ENCODE measurements at regions not wholly inside any gene's neighbourhood (a gene's known extent, or its start where the extent isn't known, plus 50 kb on each side); places are given as distances from the start of the nearest gene placed in this dataset.
"Not testable (repeated sequence)": the region's sequence is repeated elsewhere in the genome, so short reads cannot be mapped to it uniquely, and the experiment has no call there.

DNA sequence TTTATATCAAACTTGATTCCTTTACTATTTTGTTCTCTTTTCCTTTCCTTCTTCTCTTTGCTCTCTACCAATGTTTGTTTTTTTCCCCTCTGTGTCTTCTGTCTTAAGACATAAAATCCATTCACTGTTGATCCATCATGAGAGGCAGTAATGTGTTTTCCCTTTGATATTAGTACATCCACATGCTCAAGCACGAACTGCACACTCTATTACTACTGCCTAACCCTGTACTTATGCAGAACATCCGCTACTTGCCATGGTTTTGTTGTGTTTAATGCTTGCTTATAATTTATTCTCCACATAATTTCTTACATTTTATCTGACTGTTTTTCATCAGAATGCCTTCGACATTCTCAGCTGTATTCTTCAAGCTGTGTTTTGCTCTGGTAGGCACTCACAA lies 159.0 kb upstream of the PCDH9 start:
- TF ChIP-seq EZH2 (IDR thresholded peaks at IDR 0.05; ENCODE audit: low read length, missing control alignments): no peak
- no peak for TF ChIP-seq CTCF (conservative IDR thresholded peaks at IDR 0.05 in 1 of 2, IDR thresholded peaks at IDR 0.05 in 1 of 2; ENCODE audit: low read depth in 1 of 2, low read length in 2 of 2)
- H3K27ac ChIP-seq (ENCODE audit: insufficient read depth, low read length): no peak overlapping the region
- no peaks in the 10 kb centered on the region for H3K9me3 ChIP-seq (ENCODE audit: control insufficient read depth, insufficient read depth, low read depth, low read length)
- no peak overlapping the region for H3K9ac ChIP-seq (ENCODE audit: insufficient read depth, low read length)
- no peak for DNase-seq (ENCODE audit: low read depth in 2 of 2)
- H2AFZ ChIP-seq (ENCODE audit: low read length): no peak overlapping the region
- no peaks in the 10 kb centered on the region for H3K79me2 ChIP-seq (ENCODE audit: control insufficient read depth, insufficient read depth, low read length)
- H3K27me3 ChIP-seq (ENCODE audit: control insufficient read depth, insufficient read depth, low read length): no peaks in the 10 kb centered on the region
- no peaks in the 10 kb centered on the region for H3K36me3 ChIP-seq (ENCODE audit: control insufficient read depth, insufficient read depth, low read length)
- H3K4me1 ChIP-seq (ENCODE audit: control insufficient read depth, extremely low read depth, insufficient read depth, low read length): no peaks in the 10 kb centered on the region
- H4K20me1 ChIP-seq (ENCODE audit: control insufficient read depth, extremely low read depth, insufficient read depth, low read length): no peaks in the 10 kb centered on the region
- H3K4me2 ChIP-seq (ENCODE audit: extremely low read depth, insufficient read depth, low read length): no peak overlapping the region
- no peak overlapping the region for H3K4me3 ChIP-seq (replicated peaks in 1 of 4; ENCODE audit: control extremely low read depth in 1 of 4, insufficient read depth in 1 of 4, low read depth in 3 of 4, low read length in 4 of 4)

DNA sequence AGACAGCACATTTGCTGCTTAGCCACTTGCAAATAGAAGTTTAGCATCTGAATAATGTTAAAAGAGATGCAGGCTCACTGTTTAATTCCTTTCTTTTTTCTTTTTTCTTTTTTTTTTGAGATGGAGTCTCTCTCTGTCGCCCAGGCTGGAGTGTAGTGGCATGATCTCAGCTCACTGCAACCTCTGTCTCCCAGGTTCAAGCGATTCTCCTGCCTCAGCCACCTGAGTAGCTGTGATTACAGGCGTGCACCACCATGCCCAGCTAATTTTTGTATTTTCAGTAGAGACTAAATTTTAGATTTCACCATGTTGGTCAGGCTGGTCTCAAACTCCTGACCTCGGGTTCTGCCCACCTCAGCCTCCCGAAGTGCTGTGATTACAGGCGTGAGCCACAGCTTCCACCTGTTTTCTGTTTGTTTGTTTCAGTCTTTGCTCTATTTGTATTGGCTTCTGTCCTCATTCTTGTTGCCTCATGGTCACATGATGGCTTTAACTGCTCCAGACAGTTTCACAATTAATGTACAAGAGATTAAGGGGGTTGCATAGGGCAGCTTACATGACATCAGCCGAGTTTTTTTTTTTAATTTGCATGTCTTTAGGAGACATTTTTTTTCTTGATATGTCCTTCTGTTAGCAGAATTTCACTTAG lies 153.1 kb upstream of the PCDH9 start:
- H3K79me2 ChIP-seq (ENCODE audit: control insufficient read depth, insufficient read depth, low read length); H3K9ac ChIP-seq (ENCODE audit: insufficient read depth, low read length); H3K27me3 ChIP-seq (ENCODE audit: control insufficient read depth, insufficient read depth, low read length); H3K9me3 ChIP-seq (ENCODE audit: control insufficient read depth, insufficient read depth, low read depth, low read length); H3K4me1 ChIP-seq (ENCODE audit: control insufficient read depth, extremely low read depth, insufficient read depth, low read length); H3K4me3 ChIP-seq (replicated peaks in 1 of 4; ENCODE audit: control extremely low read depth in 1 of 4, insufficient read depth in 1 of 4, low read depth in 3 of 4, low read length in 4 of 4); H3K27ac ChIP-seq (ENCODE audit: insufficient read depth, low read length); H4K20me1 ChIP-seq (ENCODE audit: control insufficient read depth, extremely low read depth, insufficient read depth, low read length); H3K4me2 ChIP-seq (ENCODE audit: extremely low read depth, insufficient read depth, low read length); H2AFZ ChIP-seq (ENCODE audit: low read length); H3K36me3 ChIP-seq (ENCODE audit: control insufficient read depth, insufficient read depth, low read length): not testable (repeated sequence)
- DNase-seq (ENCODE audit: low read depth in 2 of 2): peak; percentile 8 to 75

DNA sequence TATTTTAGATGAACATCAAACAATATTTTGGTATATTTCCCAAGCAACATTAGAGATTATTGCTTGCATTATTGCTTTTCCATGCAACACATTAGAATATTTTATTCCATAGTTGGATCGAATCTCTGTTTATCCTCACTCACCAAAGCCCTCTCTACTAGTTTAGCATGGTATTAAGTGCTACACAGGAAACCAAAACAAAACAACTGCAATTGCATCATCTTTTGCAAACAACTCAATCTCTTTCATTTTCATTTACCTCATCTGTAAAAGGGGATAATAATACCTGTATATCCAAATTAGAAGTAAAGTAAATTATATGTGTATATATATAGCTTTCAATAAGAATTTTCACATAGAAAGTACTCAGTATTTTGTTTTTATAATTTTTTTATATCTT lies 147.8 kb upstream of the PCDH9 start:
- DNase-seq (ENCODE audit: low read depth in 2 of 2): no peak
- Histone ChIP-seq H3K4me3 (replicated peaks in 1 of 4; ENCODE audit: control extremely low read depth in 1 of 4, insufficient read depth in 1 of 4, low read depth in 3 of 4, low read length in 4 of 4) (no peak overlapping the region), H3K36me3 (ENCODE audit: control insufficient read depth, insufficient read depth, low read length) (no peaks in the 10 kb centered on the region), H3K9me3 (ENCODE audit: control insufficient read depth, insufficient read depth, low read depth, low read length) (no peaks in the 10 kb centered on the region), H3K4me1 (ENCODE audit: control insufficient read depth, extremely low read depth, insufficient read depth, low read length) (no peaks in the 10 kb centered on the region), H3K27ac (ENCODE audit: insufficient read depth, low read length) (no peak overlapping the region), H4K20me1 (ENCODE audit: control insufficient read depth, extremely low read depth, insufficient read depth, low read length) (no peaks in the 10 kb centered on the region), H2AFZ (ENCODE audit: low read length) (no peak overlapping the region), H3K79me2 (ENCODE audit: control insufficient read depth, insufficient read depth, low read length) (no peaks in the 10 kb centered on the region), H3K4me2 (ENCODE audit: extremely low read depth, insufficient read depth, low read length) (no peak overlapping the region), H3K9ac (ENCODE audit: insufficient read depth, low read length) (no peak overlapping the region), H3K27me3 (ENCODE audit: control insufficient read depth, insufficient read depth, low read length) (no peaks in the 10 kb centered on the region)
- TF ChIP-seq EZH2 (IDR thresholded peaks at IDR 0.05; ENCODE audit: low read length, missing control alignments) (no peak), CTCF (conservative IDR thresholded peaks at IDR 0.05 in 1 of 2, IDR thresholded peaks at IDR 0.05 in 1 of 2; ENCODE audit: low read depth in 1 of 2, low read length in 2 of 2) (no peak)

Measured in fibroblast of lung (primary cell).